Osteoblast (primary cell): ENCODE measurements at regions not wholly inside any gene's neighbourhood (a gene's known extent, or its start where the extent isn't known, plus 50 kb on each side); places are given as distances from the start of the nearest gene placed in this dataset.

ENCODE experiments used
- DNase-seq: peaks from one replicate; pipeline ENCODE4 v3.0.0; 2011; ENCODE audit warnings: low spot score, mixed read lengths; ENCODE audit not compliant: insufficient read length; ENCODE audit errors: missing footprints
- H2AFZ ChIP-seq: 2 replicates; pipeline ENCODE4 v1.6.0; 2011; ENCODE audit warnings: mild to moderate bottlenecking, low read length
- H3K27ac ChIP-seq: 2 replicates; pipeline ENCODE4 v1.5.1; 2011; ENCODE audit warnings: mild to moderate bottlenecking, low read depth, low read length, moderate library complexity
- H3K27me3 ChIP-seq: 2 replicates; pipeline ENCODE4 v1.6.0; 2012; ENCODE audit warnings: mild to moderate bottlenecking, control low read depth, inconsistent platforms, low read length, moderate library complexity; ENCODE audit not compliant: insufficient read depth
- H3K36me3 ChIP-seq: 2 replicates; pipeline ENCODE4 v1.5.1; 2011; ENCODE audit warnings: mild to moderate bottlenecking, low read length, control low read depth, moderate library complexity; ENCODE audit not compliant: insufficient read depth
- H3K4me1 ChIP-seq: 2 replicates; pipeline ENCODE4 v1.5.1; 2011; ENCODE audit warnings: mild to moderate bottlenecking, low read length, control low read depth, moderate library complexity; ENCODE audit not compliant: insufficient read depth
- H3K4me2 ChIP-seq: 2 replicates; pipeline ENCODE4 v1.6.0; 2011; ENCODE audit warnings: mild to moderate bottlenecking, low read length; ENCODE audit not compliant: insufficient read depth
- H3K4me3 ChIP-seq: fragments of 200-600 bp; sonication (generic); 3 replicates; pipeline ENCODE4 v1.5.1; 2012; ENCODE audit warnings: mild to moderate bottlenecking, low read length, inconsistent platforms; ENCODE audit not compliant: insufficient read depth
- H3K79me2 ChIP-seq: 2 replicates; pipeline ENCODE4 v1.6.0; 2012; ENCODE audit warnings: mild to moderate bottlenecking, low read length, control low read depth, inconsistent platforms; ENCODE audit not compliant: insufficient read depth
- H3K9me3 ChIP-seq: 2 replicates; pipeline ENCODE4 v1.5.1; 2011; ENCODE audit warnings: low read depth, low read length, control low read depth
- H4K20me1 ChIP-seq: 2 replicates; pipeline ENCODE4 v1.6.0; 2012; ENCODE audit warnings: mild to moderate bottlenecking, low read length, control low read depth; ENCODE audit not compliant: insufficient read depth
- CTCF ChIP-seq: IDR thresholded peaks from 2 replicates; pipeline ENCODE4 v1.5.1; 2011; ENCODE audit warnings: mild to moderate bottlenecking, low read depth, low read length, moderate library complexity; ENCODE audit errors: extremely low read depth

- Histone ChIP-seq H3K4me3 (no peak overlapping the region), H3K36me3 (no peaks in the 10 kb centered on the region), H3K4me1 (peaks cover 3% of the 10 kb centered on the region), H3K9me3 (no peaks in the 10 kb centered on the region), H3K27me3 (no peaks in the 10 kb centered on the region), H3K27ac (no peak overlapping the region), H2AFZ (no peak overlapping the region), H4K20me1 (no peaks in the 10 kb centered on the region), H3K79me2 (no peaks in the 10 kb centered on the region), H3K4me2 (no peak overlapping the region)
- peak; percentile 14 for DNase-seq
- no peak for TF ChIP-seq CTCF
Measured at GRCh38 chr17:13157656-13158055, 139.8 kb upstream of the ELAC2 start.

- Histone ChIP-seq H3K79me2 (no peaks in the 10 kb centered on the region), H3K4me2 (no peak overlapping the region), H3K4me3 (no peak overlapping the region), H3K9me3 (no peaks in the 10 kb centered on the region), H3K27ac (no peak overlapping the region), H3K27me3 (no peaks in the 10 kb centered on the region), H3K4me1 (peaks cover 5% of the 10 kb centered on the region), H2AFZ (no peak overlapping the region), H4K20me1 (no peaks in the 10 kb centered on the region), H3K36me3 (no peaks in the 10 kb centered on the region)
- DNase-seq: peak; percentile 19
- no peak for TF ChIP-seq CTCF
Measured at GRCh38 chr17:13154930-13155329, 137.1 kb upstream of the ELAC2 start.

- Histone ChIP-seq H3K4me3 (no peak overlapping the region), H3K79me2 (no peaks in the 10 kb centered on the region), H3K4me1 (peaks cover 5% of the 10 kb centered on the region), H3K27ac (no peak overlapping the region), H3K27me3 (no peaks in the 10 kb centered on the region), H3K36me3 (no peaks in the 10 kb centered on the region), H3K4me2 (no peak overlapping the region), H3K9me3 (no peaks in the 10 kb centered on the region), H4K20me1 (no peaks in the 10 kb centered on the region), H2AFZ (no peak overlapping the region)
- DNase-seq: peak; percentile 22
- TF ChIP-seq CTCF: no peak
Measured at GRCh38 chr17:13154398-13154797, 136.6 kb upstream of the ELAC2 start.

- H3K9me3 ChIP-seq: no peaks in the 10 kb centered on the region
- H2AFZ ChIP-seq: peak overlapping the region; percentile 59
- H3K27ac ChIP-seq: peak overlapping the region; percentile 39
- no peaks in the 10 kb centered on the region for H3K36me3 ChIP-seq
- H3K4me2 ChIP-seq: peak overlapping the region; percentile 23
- H3K27me3 ChIP-seq: no peaks in the 10 kb centered on the region
- no peaks in the 10 kb centered on the region for H3K79me2 ChIP-seq
- no peak for TF ChIP-seq CTCF
- peak; percentile 26 for DNase-seq
- peaks cover 5% of the 10 kb centered on the region for H3K4me1 ChIP-seq
- no peaks in the 10 kb centered on the region for H4K20me1 ChIP-seq
- no peak overlapping the region for H3K4me3 ChIP-seq
Measured at GRCh38 chr17:13153036-13153435, 135.2 kb upstream of the ELAC2 start.
